HCT116 (cell line): ENCODE measurements at regions not wholly inside any gene's neighbourhood (a gene's known extent, or its start where the extent isn't known, plus 50 kb on each side); places are given as distances from the start of the nearest gene placed in this dataset.

Experiments
- ATAC-seq: fragments of 200-7000 bp; cut with Tn5 transposase; 2 replicates; pipeline ENCODE4 v1.9.1; 2020; ENCODE audit warnings: mild to moderate bottlenecking, moderate library complexity
- BruUV-seq: library from RNA; stranded (reverse); fragments of 400-500 nt; replicated peaks from 2 replicates; lab custom pipeline; 2021; lab: Mats Ljungman, UMichigan
- CTCF ChIA-PET: fragments of 300-600 bp; sonication (Branson Sonifier 250); formaldehyde crosslinking; loops from one replicate; lab custom pipeline; 2021; ENCODE audit warnings: antibody characterized with exemption; lab: Charles Lee
- POLR2A ChIA-PET: fragments of 300-600, 350-600 bp; sonication (Branson Sonifier 250); formaldehyde crosslinking; loops from one replicate; lab custom pipeline; 2021; ENCODE audit warnings: antibody characterized with exemption; lab: Charles Lee
- RAD21 ChIA-PET, 2 experiments: fragments of 300-600 bp; sonication (Branson Sonifier 250); formaldehyde crosslinking; loops; one replicate each; lab custom pipeline; 2023; ENCODE audit warnings: low total read pairs in 2 of 2; ENCODE audit not compliant: uncharacterized antibody in 2 of 2, unreplicated experiment in 2 of 2, low non-redundant PET in 1 of 2; lab: Charles Lee
- DNase-seq: peaks from one replicate; pipeline ENCODE4 v3.0.0-alpha.2; 2010; ENCODE audit warnings: low read depth, low spot score
- H2AFZ ChIP-seq: fragments of 200-600 bp; shearing (Covaris generic), sonication (generic); 2 replicates; pipeline ENCODE4 v1.6.1; 2017; ENCODE audit warnings: low read depth, mixed run types, mixed read lengths, antibody characterized with exemption, low read length; ENCODE audit not compliant: poor library complexity, severe bottlenecking
- H3K27ac ChIP-seq: 2 replicates; pipeline ENCODE4 v1.5.1; 2012; ENCODE audit warnings: low read depth, low read length
- H3K27me3 ChIP-seq: fragments of 200-600 bp; sonication (generic); 2 replicates; pipeline ENCODE4 v1.6.1; 2016; ENCODE audit warnings: mixed run types, low read length, mixed read lengths; ENCODE audit not compliant: insufficient read depth
- H3K36me3 ChIP-seq, 2 experiments: fragments of 200-500 bp in 1 of 2; fragments of 200-600 bp in 1 of 2; sonication (Bioruptor generic) in 1 of 2; sonication (generic) in 1 of 2; 2 replicates each; pipeline versions ENCODE4 v1.5.1 to v1.6.1; 2014 to 2016; ENCODE audit warnings: low read length in 2 of 2, inconsistent platforms in 1 of 2, mixed read lengths in 1 of 2, mixed run types in 1 of 2; ENCODE audit not compliant: insufficient read depth in 2 of 2, control insufficient read depth in 1 of 2
- H3K4me1 ChIP-seq, 2 experiments: fragments of 200-600 bp in 1 of 2; sonication (generic) in 1 of 2; 2 replicates each; pipeline versions ENCODE4 v1.5.1 to v1.6.1; 2012 to 2017; ENCODE audit warnings: low read length in 2 of 2, inconsistent platforms in 1 of 2, mild to moderate bottlenecking in 1 of 2, mixed read lengths in 1 of 2, mixed run types in 1 of 2, moderate library complexity in 1 of 2; ENCODE audit not compliant: insufficient read depth in 2 of 2, control insufficient read depth in 1 of 2
- H3K4me2 ChIP-seq: fragments of 200-600 bp; sonication (generic); 2 replicates; pipeline ENCODE4 v1.6.1; 2017; ENCODE audit warnings: mixed run types, low read length, mixed read lengths
- H3K4me3 ChIP-seq, 2 experiments: fragments of 200-600 bp in 1 of 2; sonication (generic) in 1 of 2; replicated peaks in 1 of 2; 2 replicates each; pipeline ENCODE4 v1.5.1; 2011 to 2016; ENCODE audit warnings: low read length in 2 of 2, control low read depth in 1 of 2, low read depth in 1 of 2, mild to moderate bottlenecking in 1 of 2, mixed read lengths in 1 of 2, mixed run types in 1 of 2
- H3K79me2 ChIP-seq: fragments of 200-600 bp; sonication (generic); 2 replicates; pipeline ENCODE4 v1.6.1; 2017; ENCODE audit warnings: mild to moderate bottlenecking, mixed run types, low read length, moderate library complexity, mixed read lengths; ENCODE audit not compliant: insufficient read depth
- H3K9ac ChIP-seq: fragments of 200-600 bp; sonication (generic); 2 replicates; pipeline ENCODE4 v1.6.1; 2016; ENCODE audit warnings: low read length, mixed read lengths
- H3K9me2 ChIP-seq: fragments of 200-600 bp; sonication (generic), shearing (Covaris generic); 2 replicates; pipeline ENCODE4 v1.6.1; 2017; ENCODE audit warnings: mixed run types, mild to moderate bottlenecking, moderate library complexity; ENCODE audit not compliant: insufficient read depth
- H3K9me3 ChIP-seq, 2 experiments: fragments of 200-500 bp in 1 of 2; fragments of 200-600 bp in 1 of 2; sonication (Bioruptor generic) in 1 of 2; sonication (generic) in 1 of 2; 2 replicates each; pipeline ENCODE4 v1.6.1; 2014 to 2017; ENCODE audit warnings: low read length in 2 of 2, mixed read lengths in 2 of 2, inconsistent platforms in 1 of 2, low read depth in 1 of 2, mild to moderate bottlenecking in 1 of 2, mixed run types in 1 of 2, moderate library complexity in 1 of 2; ENCODE audit not compliant: control insufficient read depth in 1 of 2, insufficient read depth in 1 of 2
- H4K20me1 ChIP-seq: fragments of 200-600 bp; sonication (generic), shearing (Covaris generic); 2 replicates; pipeline ENCODE4 v1.6.1; 2017; ENCODE audit warnings: mixed run types, mild to moderate bottlenecking, moderate library complexity; ENCODE audit not compliant: insufficient read depth
- FOSL1 ChIP-seq: IDR thresholded peaks from 2 replicates; pipeline ENCODE4 v1.6.1; 2012; ENCODE audit warnings: low read depth
- POLR2A ChIP-seq: IDR thresholded peaks from 2 replicates; pipeline ENCODE4 v1.7.0; 2011; ENCODE audit warnings: borderline replicate concordance; ENCODE audit not compliant: insufficient read depth, insufficient read length; ENCODE audit errors: extremely low read depth
- SRF ChIP-seq: IDR thresholded peaks from 2 replicates; pipeline ENCODE4 v1.6.1; 2012; ENCODE audit warnings: low read depth
- ZBTB33 ChIP-seq: IDR thresholded peaks from 2 replicates; pipeline ENCODE4 v1.6.1; 2011; ENCODE audit warnings: mild to moderate bottlenecking, low read length, moderate library complexity; ENCODE audit not compliant: insufficient replicate concordance; ENCODE audit errors: extremely low read depth
- ZNF274 ChIP-seq: fragments of 200-500 bp; sonication (Bioruptor generic); IDR thresholded peaks from 2 replicates; pipeline ENCODE4 v1.6.1; 2014; ENCODE audit warnings: mild to moderate bottlenecking, low read depth, low read length, inconsistent platforms
- intact Hi-C: fragments of 100-400 bp; cut with micrococcal nuclease; formaldehyde crosslinking; loops from 2 replicates; pipeline ENCODE4 v1.10.0; 2022

GRCh38 chr2:47632754-47633153, 62.0 kb upstream of the KCNK12 start:
- ChIA-PET RAD21 (no interaction called here), POLR2A (no interaction called here)
- peaks cover 14 to 19% of the 10 kb centered on the region in 2 experiments for H3K4me1 ChIP-seq

More at GRCh38 chr2:47632754-47633153, 62.0 kb upstream of the KCNK12 start:
- H3K9me3 ChIP-seq, result no peaks in the 10 kb centered on the region
- BruUV-seq, result no TSS peak
- peak overlapping the region; percentile 13 for H2AFZ ChIP-seq
- CTCF ChIA-PET, result interaction anchor here (1.8 kb wide), 1 partner anchor 22 kb away, joined by 4 read pairs; no protein-coding TSS in a partner anchor
- H3K27ac ChIP-seq, result no peak overlapping the region
- H3K4me2 ChIP-seq, result peak overlapping the region; percentile 71; the same call in 1 of the 2 replicates
- no peak overlapping the region for H3K9ac ChIP-seq
- no peak for ATAC-seq
- no peaks in the 10 kb centered on the region for H4K20me1 ChIP-seq
- no peaks in the 10 kb centered on the region for H3K27me3 ChIP-seq
- H3K79me2 ChIP-seq, result no peaks in the 10 kb centered on the region
- no peak for TF ChIP-seq ZNF274
- TF ChIP-seq POLR2A, result no peak
- no peak for TF ChIP-seq ZBTB33
- no peak for TF ChIP-seq FOSL1
- no peak for TF ChIP-seq SRF
- TF ChIP-seq, all 23 proteins: peak for 0
- intact Hi-C loops, result no loop called here
- no peak for DNase-seq
- no peaks in the 10 kb centered on the region for H3K9me2 ChIP-seq
- H3K4me3 ChIP-seq, result no peak overlapping the region
- H3K36me3 ChIP-seq, result no peaks in the 10 kb centered on the region
